ENCODE measurements at regions not wholly inside any gene's neighbourhood (a gene's known extent, or its start where the extent isn't known, plus 50 kb on each side); places are given as distances from the start of the nearest gene placed in this dataset.

DNA sequence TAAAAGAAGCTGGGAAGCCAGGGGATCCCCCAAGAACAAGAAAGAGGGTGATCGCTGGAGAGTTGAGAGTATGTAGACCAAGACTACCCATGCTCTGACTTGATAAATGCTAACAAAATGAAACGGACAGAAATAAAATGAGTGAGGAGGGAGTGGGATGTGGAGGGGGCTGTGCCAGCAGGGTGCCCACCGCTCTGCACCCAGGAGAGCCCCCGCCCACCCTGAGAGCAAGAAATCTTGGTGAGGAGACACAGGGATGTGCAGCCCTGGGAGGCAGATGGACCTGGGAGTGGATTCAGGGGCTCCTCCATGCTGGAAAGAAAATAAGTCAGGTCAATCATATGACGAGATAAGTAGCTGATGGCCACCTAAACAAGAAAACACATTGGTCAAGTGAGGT, 590.9 kb downstream of the AJAP1 start:
- TF ChIP-seq CTCF (IDR thresholded peaks at IDR 0.05) (no peak), POLR2A (IDR thresholded peaks at IDR 0.05) (no peak)

Measured in body of pancreas (tissue), 4 donors.